ENCODE measurements at regions not wholly inside any gene's neighbourhood (a gene's known extent, or its start where the extent isn't known, plus 50 kb on each side); places are given as distances from the start of the nearest gene placed in this dataset.

DNA sequence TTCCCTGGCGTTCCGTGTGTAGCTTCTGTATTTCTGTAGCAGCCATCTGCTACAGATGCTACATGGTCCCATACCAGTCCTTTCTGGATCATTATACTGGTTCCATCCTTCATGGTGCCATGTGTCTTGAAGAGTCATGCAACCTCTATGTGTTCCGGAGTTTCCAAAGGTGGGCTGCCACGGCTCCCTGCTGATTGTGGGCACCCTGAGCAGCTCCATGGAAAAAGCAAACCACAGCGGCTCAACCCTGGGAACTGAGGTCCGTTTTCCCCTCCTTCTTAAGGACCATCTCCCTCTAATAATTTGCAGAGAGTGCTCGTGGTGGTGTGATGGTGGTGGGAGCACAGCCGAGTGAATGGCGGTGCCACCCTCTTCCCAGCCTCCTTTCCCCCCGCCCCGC lies 600.4 kb downstream of the CCDC171 start:
- no peaks in the 10 kb centered on the region for H3K79me2 ChIP-seq (ENCODE audit: insufficient read depth, low read length)
- POLR2A ChIA-PET: no interaction called here
- no peaks in the 10 kb centered on the region for H3K27me3 ChIP-seq (ENCODE audit: insufficient read depth, low read length)
- intact Hi-C loops (cut with micrococcal nuclease): no loop called here
- H3K4me3 ChIP-seq (replicated peaks in 1 of 2; ENCODE audit: low read depth in 1 of 2, low read length in 2 of 2): no peak overlapping the region
- DNase-seq (ENCODE audit: low read depth, low spot score) (no peak), ATAC-seq (no peak)
- RAD21 ChIA-PET (ENCODE audit: low non-redundant PET in 1 of 2, low total read pairs in 2 of 2, uncharacterized antibody in 2 of 2, unreplicated experiment in 2 of 2): no interaction called here
- no TSS peak for BruUV-seq (replicated peaks)
- peaks cover 0 to 9% of the 10 kb centered on the region in 2 experiments; a peak in 1 of 4 replicates for H3K4me1 ChIP-seq (ENCODE audit: control insufficient read depth in 1 of 2, insufficient read depth in 2 of 2, low read length in 2 of 2)
- H3K36me3 ChIP-seq (ENCODE audit: control insufficient read depth in 1 of 2, insufficient read depth in 2 of 2, low read length in 2 of 2): no peaks in the 10 kb centered on the region
- TF ChIP-seq CBX3 (IDR thresholded peaks at IDR 0.05; ENCODE audit: low read depth): no peak
- TF ChIP-seq EZH2 (IDR thresholded peaks at IDR 0.05): no peak
- H3K4me2 ChIP-seq (ENCODE audit: low read length): no peak overlapping the region
- H4K20me1 ChIP-seq (ENCODE audit: insufficient read depth): no peaks in the 10 kb centered on the region
- H3K27ac ChIP-seq (ENCODE audit: low read depth, low read length): no peak overlapping the region
- H2AFZ ChIP-seq (ENCODE audit: low read depth, low read length, poor library complexity, severe bottlenecking): no peak overlapping the region
- H3K9me3 ChIP-seq (ENCODE audit: control insufficient read depth in 1 of 2, insufficient read depth in 1 of 2, low read depth in 1 of 2, low read length in 2 of 2): no peaks in the 10 kb centered on the region
- no peak overlapping the region for H3K9ac ChIP-seq (ENCODE audit: low read length)
- H3K9me2 ChIP-seq (ENCODE audit: insufficient read depth): no peaks in the 10 kb centered on the region
- CTCF ChIA-PET: no interaction called here

- CTCF ChIA-PET: no interaction called here
- ATAC-seq: no peak
These were observed 600.9 kb downstream of the CCDC171 start for GRCh38 chr9:16153741-16154140.

More at GRCh38 chr9:16153741-16154140, 600.9 kb downstream of the CCDC171 start:
- intact Hi-C loops (cut with micrococcal nuclease): no loop called here
- Histone ChIP-seq H3K4me2 (ENCODE audit: low read length) (no peak overlapping the region), H3K9ac (ENCODE audit: low read length) (no peak overlapping the region), H2AFZ (ENCODE audit: low read depth, low read length, poor library complexity, severe bottlenecking) (no peak overlapping the region), H4K20me1 (ENCODE audit: insufficient read depth) (no peaks in the 10 kb centered on the region), H3K9me2 (ENCODE audit: insufficient read depth) (no peaks in the 10 kb centered on the region), H3K27ac (ENCODE audit: low read depth, low read length) (no peak overlapping the region), H3K27me3 (ENCODE audit: insufficient read depth, low read length) (no peaks in the 10 kb centered on the region), H3K4me1 (ENCODE audit: control insufficient read depth in 1 of 2, insufficient read depth in 2 of 2, low read length in 2 of 2) (peaks cover 0 to 9% of the 10 kb centered on the region in 2 experiments; a peak in 1 of 4 replicates), H3K4me3 (replicated peaks in 1 of 2; ENCODE audit: low read depth in 1 of 2, low read length in 2 of 2) (no peak overlapping the region), H3K9me3 (ENCODE audit: control insufficient read depth in 1 of 2, insufficient read depth in 1 of 2, low read depth in 1 of 2, low read length in 2 of 2) (no peaks in the 10 kb centered on the region), H3K36me3 (ENCODE audit: control insufficient read depth in 1 of 2, insufficient read depth in 2 of 2, low read length in 2 of 2) (no peaks in the 10 kb centered on the region), H3K79me2 (ENCODE audit: insufficient read depth, low read length) (no peaks in the 10 kb centered on the region)
- no TSS peak for BruUV-seq (replicated peaks)
- ChIA-PET POLR2A (no interaction called here), RAD21 (ENCODE audit: low non-redundant PET in 1 of 2, low total read pairs in 2 of 2, uncharacterized antibody in 2 of 2, unreplicated experiment in 2 of 2) (no interaction called here)
- DNase-seq (ENCODE audit: low read depth, low spot score): no peak
- TF ChIP-seq POLR2A (IDR thresholded peaks at IDR 0.05; ENCODE audit: borderline replicate concordance, extremely low read depth, insufficient read depth, insufficient read length) (no peak), ELF1 (IDR thresholded peaks at IDR 0.05; ENCODE audit: borderline replicate concordance, low read depth) (no peak), CTCF (IDR thresholded peaks at IDR 0.05 in 2 of 3, conservative IDR thresholded peaks at IDR 0.05 in 1 of 3; ENCODE audit: borderline replicate concordance in 1 of 3, insufficient read depth in 1 of 3, low read depth in 2 of 3, low read length in 2 of 3) (no peak), EZH2 (IDR thresholded peaks at IDR 0.05) (no peak), SIN3A (IDR thresholded peaks at IDR 0.05; ENCODE audit: low read depth) (no peak), YY1 (IDR thresholded peaks at IDR 0.05; ENCODE audit: extremely low read depth, insufficient replicate concordance, low read depth, low read length) (no peak), ZNF274 (IDR thresholded peaks at IDR 0.05; ENCODE audit: low read depth, low read length) (no peak), POLR2AphosphoS5 (IDR thresholded peaks at IDR 0.05; ENCODE audit: low read depth, low read length) (no peak), SP1 (IDR thresholded peaks at IDR 0.05; ENCODE audit: low read depth) (no peak), CEBPB (IDR thresholded peaks at IDR 0.05; ENCODE audit: low read depth) (no peak), EZH2phosphoT487 (IDR thresholded peaks at IDR 0.05; ENCODE audit: borderline replicate concordance) (no peak), EGR1 (IDR thresholded peaks at IDR 0.05; ENCODE audit: low read depth) (no peak), ZFX (IDR thresholded peaks at IDR 0.05) (no peak), REST (IDR thresholded peaks at IDR 0.05; ENCODE audit: low read depth) (no peak), SRF (IDR thresholded peaks at IDR 0.05; ENCODE audit: low read depth) (no peak)
- TF ChIP-seq, protein P1, sequence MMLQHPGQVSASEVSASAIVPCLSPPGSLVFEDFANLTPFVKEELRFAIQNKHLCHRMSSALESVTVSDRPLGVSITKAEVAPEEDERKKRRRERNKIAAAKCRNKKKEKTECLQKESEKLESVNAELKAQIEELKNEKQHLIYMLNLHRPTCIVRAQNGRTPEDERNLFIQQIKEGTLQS (IDR thresholded peaks at IDR 0.05): no peak
